H9 (cell line): ENCODE measurements at regions not wholly inside any gene's neighbourhood (a gene's known extent, or its start where the extent isn't known, plus 50 kb on each side); places are given as distances from the start of the nearest gene placed in this dataset.

Experiments
- DNase-seq: peaks from one replicate; pipeline ENCODE4 v3.0.0-alpha.2; 2017
- H2AFZ ChIP-seq: one replicate; pipeline ENCODE4 v1.6.1; 2013; ENCODE audit warnings: mild to moderate bottlenecking, low read length, control low read depth, moderate library complexity
- H2AK5ac ChIP-seq: 2 replicates; pipeline ENCODE4 v1.6.1; 2013; ENCODE audit warnings: low read length, control low read depth, mixed read lengths; ENCODE audit not compliant: insufficient read length
- H2BK120ac ChIP-seq: one replicate; pipeline ENCODE4 v1.6.1; 2013; ENCODE audit warnings: low read depth, mild to moderate bottlenecking, low read length, control low read depth, inconsistent platforms; ENCODE audit not compliant: poor library complexity, severe bottlenecking
- H2BK12ac ChIP-seq: 2 replicates; pipeline ENCODE4 v1.6.1; 2013; ENCODE audit warnings: low read length, control low read depth, mixed read lengths, low read depth; ENCODE audit not compliant: insufficient read length
- H2BK15ac ChIP-seq: 2 replicates; pipeline ENCODE4 v1.6.1; 2013; ENCODE audit warnings: low read depth, low read length, control low read depth
- H2BK20ac ChIP-seq: one replicate; pipeline ENCODE4 v1.6.1; 2013; ENCODE audit warnings: low read depth, mild to moderate bottlenecking, low read length, control low read depth, inconsistent platforms; ENCODE audit not compliant: poor library complexity, severe bottlenecking
- H2BK5ac ChIP-seq: 2 replicates; pipeline ENCODE4 v1.6.1; 2013; ENCODE audit warnings: low read length, control low read depth, mixed read lengths; ENCODE audit not compliant: insufficient read length
- H3K14ac ChIP-seq: 2 replicates; pipeline ENCODE4 v1.6.1; 2013; ENCODE audit warnings: low read length, control low read depth; ENCODE audit not compliant: insufficient read depth
- H3K18ac ChIP-seq: 2 replicates; pipeline ENCODE4 v1.6.1; 2013; ENCODE audit warnings: low read depth, mild to moderate bottlenecking, mixed read lengths, low read length, control low read depth; ENCODE audit not compliant: insufficient read length
- H3K23ac ChIP-seq: 2 replicates; pipeline ENCODE4 v1.6.1; 2013; ENCODE audit warnings: low read length, control low read depth, mixed read lengths, low read depth; ENCODE audit not compliant: insufficient read length
- H3K23me2 ChIP-seq: 2 replicates; pipeline ENCODE4 v1.6.1; 2013; ENCODE audit warnings: low read depth, mild to moderate bottlenecking, mixed read lengths, low read length, control low read depth; ENCODE audit not compliant: insufficient read length, poor library complexity, severe bottlenecking
- H3K27ac ChIP-seq: 2 replicates; pipeline ENCODE4 v1.5.1; 2013; ENCODE audit warnings: low read length, control low read depth, mixed read lengths, low read depth; ENCODE audit not compliant: insufficient read length
- H3K27me3 ChIP-seq: 2 replicates; pipeline ENCODE4 v1.6.1; 2013; ENCODE audit warnings: low read length, control low read depth, inconsistent platforms; ENCODE audit not compliant: insufficient read depth
- H3K4ac ChIP-seq: 2 replicates; pipeline ENCODE4 v1.6.1; 2013; ENCODE audit warnings: low read depth, mild to moderate bottlenecking, control low read depth, inconsistent platforms, low read length, moderate library complexity
- H3K4me1 ChIP-seq: 2 replicates; pipeline ENCODE4 v1.6.1; 2013; ENCODE audit warnings: low read length, control low read depth, inconsistent platforms; ENCODE audit not compliant: insufficient read depth
- H3K4me2 ChIP-seq: 2 replicates; pipeline ENCODE4 v1.6.1; 2013; ENCODE audit warnings: low read length, control low read depth, mixed read lengths; ENCODE audit not compliant: insufficient read length, insufficient read depth
- H3K56ac ChIP-seq: 2 replicates; pipeline ENCODE4 v1.6.1; 2013; ENCODE audit warnings: low read depth, mild to moderate bottlenecking, mixed read lengths, low read length, control low read depth; ENCODE audit not compliant: insufficient read length
- H3K79me1 ChIP-seq: 2 replicates; pipeline ENCODE4 v1.6.1; 2013; ENCODE audit warnings: low read depth, mild to moderate bottlenecking, moderate library complexity, low read length, control low read depth, inconsistent platforms; ENCODE audit not compliant: insufficient read depth, poor library complexity, severe bottlenecking
- H3K79me2 ChIP-seq: 2 replicates; pipeline ENCODE4 v1.6.1; 2013; ENCODE audit warnings: low read length, control low read depth, inconsistent platforms; ENCODE audit not compliant: insufficient read depth
- H3K9ac ChIP-seq: 2 replicates; pipeline ENCODE4 v1.6.1; 2013; ENCODE audit warnings: low read length, control low read depth, mixed read lengths; ENCODE audit not compliant: insufficient read length; ENCODE audit errors: extremely low read depth
- H3K9me3 ChIP-seq: one replicate; pipeline ENCODE4 v1.6.1; 2013; ENCODE audit warnings: low read depth, low read length, inconsistent platforms; ENCODE audit not compliant: control insufficient read depth
- H3T11ph ChIP-seq: one replicate; pipeline ENCODE4 v1.6.1; 2013; ENCODE audit warnings: mild to moderate bottlenecking, low read length, control low read depth, inconsistent platforms
- H4K20me1 ChIP-seq: one replicate; pipeline ENCODE4 v1.6.1; 2013; ENCODE audit not compliant: control insufficient read depth, insufficient read length, insufficient read depth
- H4K5ac ChIP-seq: 2 replicates; pipeline ENCODE4 v1.6.1; 2013; ENCODE audit warnings: low read depth, mild to moderate bottlenecking, mixed read lengths, low read length, control low read depth; ENCODE audit not compliant: insufficient read length
- H4K8ac ChIP-seq: replicated peaks from 2 replicates; pipeline ENCODE4 v1.6.1; 2013; ENCODE audit warnings: low read length, control low read depth, mixed read lengths, low read depth; ENCODE audit not compliant: insufficient read length
- H4K91ac ChIP-seq: 2 replicates; pipeline ENCODE4 v1.6.1; 2013; ENCODE audit warnings: low read depth, mild to moderate bottlenecking, moderate library complexity, mixed read lengths, low read length, control low read depth; ENCODE audit not compliant: insufficient read length
- H3K27ac Mint-ChIP-seq, 3 experiments: 2 replicates in 2 of 3; 3 replicates in 1 of 3; pipeline ENCODE4 v1.8.0; 2020 to 2021; ENCODE audit warnings: mixed read lengths in 3 of 3, mild to moderate bottlenecking in 1 of 3, moderate library complexity in 1 of 3
- H3K27me3 Mint-ChIP-seq: 2 replicates; pipeline ENCODE4 v1.8.0; 2021; ENCODE audit warnings: low read depth, mild to moderate bottlenecking, moderate library complexity, mixed read lengths
- H3K36me3 Mint-ChIP-seq, 3 experiments: 2 replicates in 2 of 3; 3 replicates in 1 of 3; pipeline ENCODE4 v1.8.0; 2020 to 2021; ENCODE audit warnings: low read depth in 3 of 3, mixed read lengths in 3 of 3; ENCODE audit not compliant: insufficient read depth in 1 of 3
- H3K4me1 Mint-ChIP-seq, 2 experiments: 2 replicates each; pipeline ENCODE4 v1.8.0; 2020; ENCODE audit warnings: mixed read lengths in 2 of 2
- H3K4me3 Mint-ChIP-seq, 2 experiments: 2 replicates in 1 of 2; 3 replicates in 1 of 2; pipeline ENCODE4 v1.8.0; 2020 to 2021; ENCODE audit warnings: mild to moderate bottlenecking in 2 of 2, mixed read lengths in 2 of 2, moderate library complexity in 1 of 2
- H3K9me3 Mint-ChIP-seq, 2 experiments: 2 replicates in 1 of 2; 3 replicates in 1 of 2; pipeline ENCODE4 v1.8.0; 2020; ENCODE audit warnings: mild to moderate bottlenecking in 2 of 2, mixed read lengths in 2 of 2, moderate library complexity in 1 of 2
- WGBS: extraction: QIAGEN DNeasy Blood & Tissue Kit; methylation state at CpG from one replicate; pipeline ENCODE4 v1.1.7; 2013; ENCODE audit warnings: missing lambda C conversion rate, low lambda C conversion rate, mixed read lengths; ENCODE audit not compliant: insufficient read length; ENCODE audit errors: extremely low coverage; 5-methylcytosine and 5-hydroxymethylcytosine counted together
- TF ChIP-seq, protein P1 (sequence below): fragments of 200-600 bp; sonication (generic); conservative IDR thresholded peaks from 3 replicates; pipeline ENCODE4 v1.8.0; 2021; ENCODE audit warnings: antibody characterized with exemption, mild to moderate bottlenecking

DNA sequence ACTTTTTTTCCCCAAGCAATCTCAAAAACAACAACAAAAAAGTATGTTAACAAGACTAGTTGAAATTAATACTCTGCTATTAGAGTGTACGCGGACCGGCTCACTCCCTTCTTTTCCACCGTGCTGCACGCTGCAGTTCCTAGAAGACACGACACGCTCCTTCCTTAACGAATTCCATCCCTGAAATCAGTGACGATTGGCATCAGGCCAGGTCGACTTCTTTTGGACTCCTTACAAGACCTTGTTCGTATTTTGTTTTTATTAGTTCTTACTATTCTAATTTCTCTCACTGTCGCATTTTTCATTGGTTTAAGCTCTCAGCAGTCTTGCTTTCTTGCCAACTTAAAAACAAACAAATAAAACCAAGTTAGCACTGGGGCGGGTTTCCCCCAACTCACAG is 175.8 kb upstream of the PITX2 start:
- no CpG with 5 or more reads among the region's 13 CpGs for WGBS
- Histone ChIP-seq H3K27me3 (no peaks in the 10 kb centered on the region), H3K18ac (no peak overlapping the region), H4K91ac (no peak overlapping the region), H3K23ac (no peak overlapping the region), H3K4me2 (no peak overlapping the region), H2BK12ac (no peak overlapping the region), H3K9ac (no peak overlapping the region), H3K56ac (no peak overlapping the region), H3K27ac (no peak overlapping the region), H2AK5ac (no peak overlapping the region), H3K23me2 (no peaks in the 10 kb centered on the region), H4K5ac (no peak overlapping the region), H3K9me3 (no peaks in the 10 kb centered on the region), H2AFZ (no peak overlapping the region), H3K79me2 (no peaks in the 10 kb centered on the region), H2BK5ac (no peak overlapping the region), H3T11ph (no peak overlapping the region), H2BK120ac (no peak overlapping the region), H3K4me1 (no peaks in the 10 kb centered on the region; the same call in 1 of the 2 replicates), H4K8ac (no peak overlapping the region), H3K4ac (no peak overlapping the region), H3K14ac (no peak overlapping the region), H2BK20ac (no peak overlapping the region), H4K20me1 (no peaks in the 10 kb centered on the region), H2BK15ac (no peak overlapping the region), H3K79me1 (no peaks in the 10 kb centered on the region)
- Mint-ChIP-seq H3K9me3 (no peaks in the 10 kb centered on the region), H3K36me3 (no peaks in the 10 kb centered on the region), H3K27ac (no peak overlapping the region), H3K27me3 (no peaks in the 10 kb centered on the region), H3K4me3 (no peak overlapping the region), H3K4me1 (peaks cover 14 to 23% of the 10 kb centered on the region in 2 experiments)
- TF ChIP-seq, protein P1, sequence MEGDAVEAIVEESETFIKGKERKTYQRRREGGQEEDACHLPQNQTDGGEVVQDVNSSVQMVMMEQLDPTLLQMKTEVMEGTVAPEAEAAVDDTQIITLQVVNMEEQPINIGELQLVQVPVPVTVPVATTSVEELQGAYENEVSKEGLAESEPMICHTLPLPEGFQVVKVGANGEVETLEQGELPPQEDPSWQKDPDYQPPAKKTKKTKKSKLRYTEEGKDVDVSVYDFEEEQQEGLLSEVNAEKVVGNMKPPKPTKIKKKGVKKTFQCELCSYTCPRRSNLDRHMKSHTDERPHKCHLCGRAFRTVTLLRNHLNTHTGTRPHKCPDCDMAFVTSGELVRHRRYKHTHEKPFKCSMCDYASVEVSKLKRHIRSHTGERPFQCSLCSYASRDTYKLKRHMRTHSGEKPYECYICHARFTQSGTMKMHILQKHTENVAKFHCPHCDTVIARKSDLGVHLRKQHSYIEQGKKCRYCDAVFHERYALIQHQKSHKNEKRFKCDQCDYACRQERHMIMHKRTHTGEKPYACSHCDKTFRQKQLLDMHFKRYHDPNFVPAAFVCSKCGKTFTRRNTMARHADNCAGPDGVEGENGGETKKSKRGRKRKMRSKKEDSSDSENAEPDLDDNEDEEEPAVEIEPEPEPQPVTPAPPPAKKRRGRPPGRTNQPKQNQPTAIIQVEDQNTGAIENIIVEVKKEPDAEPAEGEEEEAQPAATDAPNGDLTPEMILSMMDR = no peak
- DNase-seq = no peak
